ENCODE measurements at regions not wholly inside any gene's neighbourhood (a gene's known extent, or its start where the extent isn't known, plus 50 kb on each side); places are given as distances from the start of the nearest gene placed in this dataset.

DNA sequence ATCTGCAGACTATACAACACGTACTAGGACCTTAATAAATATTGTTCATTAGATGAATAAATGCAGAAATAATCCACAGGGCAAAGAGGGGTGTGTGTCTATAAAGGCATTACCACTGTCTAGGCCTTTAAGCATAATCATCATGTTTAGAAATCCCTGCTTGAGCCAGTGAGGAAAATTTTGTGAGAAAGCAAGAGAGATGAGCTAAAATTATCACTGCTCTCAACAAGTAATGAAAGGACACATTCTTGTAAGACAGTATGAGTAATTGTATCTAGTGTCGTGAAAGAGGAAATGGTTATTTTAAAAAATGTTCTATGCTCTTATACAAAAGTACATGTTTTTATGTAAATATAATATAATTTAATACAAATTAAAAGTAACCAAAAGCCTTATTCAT is 1699.4 kb downstream of the PCDH9 start:
- TF ChIP-seq EZH2phosphoT487 (IDR thresholded peaks at IDR 0.05; ENCODE audit: borderline replicate concordance): no peak
- TF ChIP-seq, protein P1, sequence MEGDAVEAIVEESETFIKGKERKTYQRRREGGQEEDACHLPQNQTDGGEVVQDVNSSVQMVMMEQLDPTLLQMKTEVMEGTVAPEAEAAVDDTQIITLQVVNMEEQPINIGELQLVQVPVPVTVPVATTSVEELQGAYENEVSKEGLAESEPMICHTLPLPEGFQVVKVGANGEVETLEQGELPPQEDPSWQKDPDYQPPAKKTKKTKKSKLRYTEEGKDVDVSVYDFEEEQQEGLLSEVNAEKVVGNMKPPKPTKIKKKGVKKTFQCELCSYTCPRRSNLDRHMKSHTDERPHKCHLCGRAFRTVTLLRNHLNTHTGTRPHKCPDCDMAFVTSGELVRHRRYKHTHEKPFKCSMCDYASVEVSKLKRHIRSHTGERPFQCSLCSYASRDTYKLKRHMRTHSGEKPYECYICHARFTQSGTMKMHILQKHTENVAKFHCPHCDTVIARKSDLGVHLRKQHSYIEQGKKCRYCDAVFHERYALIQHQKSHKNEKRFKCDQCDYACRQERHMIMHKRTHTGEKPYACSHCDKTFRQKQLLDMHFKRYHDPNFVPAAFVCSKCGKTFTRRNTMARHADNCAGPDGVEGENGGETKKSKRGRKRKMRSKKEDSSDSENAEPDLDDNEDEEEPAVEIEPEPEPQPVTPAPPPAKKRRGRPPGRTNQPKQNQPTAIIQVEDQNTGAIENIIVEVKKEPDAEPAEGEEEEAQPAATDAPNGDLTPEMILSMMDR (conservative IDR thresholded peaks at IDR 0.05; ENCODE audit: low read length): no peak

Measured in Loucy (cell line).